IMR-90 (cell line): ENCODE measurements at regions not wholly inside any gene's neighbourhood (a gene's known extent, or its start where the extent isn't known, plus 50 kb on each side); places are given as distances from the start of the nearest gene placed in this dataset.

ENCODE experiments used
- BHLHE40 ChIP-seq: fragments of 150-350 bp; IDR thresholded peaks from 2 replicates; pipeline ENCODE4 v1.6.1; 2016; ENCODE audit warnings: mild to moderate bottlenecking, low read depth, low read length
- CEBPB ChIP-seq: IDR thresholded peaks from 2 replicates; pipeline ENCODE4 v1.6.1; 2012; ENCODE audit warnings: low read depth, low read length, improper control_type of control experiment
- CHD1 ChIP-seq: IDR thresholded peaks from 2 replicates; pipeline ENCODE4 v1.6.1; 2012; ENCODE audit warnings: low read depth, low read length, improper control_type of control experiment
- FOS ChIP-seq: fragments of 150-350 bp; IDR thresholded peaks from 2 replicates; pipeline ENCODE4 v1.6.1; 2016; ENCODE audit warnings: low read depth, low read length
- MAFK ChIP-seq: IDR thresholded peaks from 2 replicates; pipeline ENCODE4 v1.6.1; 2012; ENCODE audit warnings: low read depth, low read length, improper control_type of control experiment
- MAZ ChIP-seq: IDR thresholded peaks from 2 replicates; pipeline ENCODE4 v1.6.1; 2012; ENCODE audit warnings: low read depth, mild to moderate bottlenecking, low read length, improper control_type of control experiment, moderate library complexity, borderline replicate concordance
- POLR2A ChIP-seq: IDR thresholded peaks from 2 replicates; pipeline ENCODE4 v1.6.1; 2012; ENCODE audit warnings: mild to moderate bottlenecking, low read depth, low read length
- RAD21 ChIP-seq: IDR thresholded peaks from 2 replicates; pipeline ENCODE4 v1.6.1; 2012; ENCODE audit warnings: low read length, improper control_type of control experiment
- RCOR1 ChIP-seq: IDR thresholded peaks from 2 replicates; pipeline ENCODE4 v1.6.1; 2012; ENCODE audit warnings: mild to moderate bottlenecking, low read length, improper control_type of control experiment; ENCODE audit not compliant: insufficient replicate concordance
- RFX5 ChIP-seq: IDR thresholded peaks from 2 replicates; pipeline ENCODE4 v1.8.0; 2012; ENCODE audit warnings: low read depth, mild to moderate bottlenecking, low read length, moderate library complexity
- SMC3 ChIP-seq: fragments of 150-350 bp; IDR thresholded peaks from 2 replicates; pipeline ENCODE4 v1.6.1; 2016; ENCODE audit warnings: low read depth, mild to moderate bottlenecking, antibody characterized with exemption, low read length, moderate library complexity
- USF2 ChIP-seq: fragments of 150-350 bp; IDR thresholded peaks from 2 replicates; pipeline ENCODE4 v1.6.1; 2017; ENCODE audit warnings: mild to moderate bottlenecking, antibody characterized with exemption, low read length, low read depth
- TF ChIP-seq, protein P1 (sequence below): conservative IDR thresholded peaks from 2 replicates; pipeline ENCODE4 v1.5.1; 2012; ENCODE audit warnings: mild to moderate bottlenecking, low read depth, low read length, improper control_type of control experiment

DNA sequence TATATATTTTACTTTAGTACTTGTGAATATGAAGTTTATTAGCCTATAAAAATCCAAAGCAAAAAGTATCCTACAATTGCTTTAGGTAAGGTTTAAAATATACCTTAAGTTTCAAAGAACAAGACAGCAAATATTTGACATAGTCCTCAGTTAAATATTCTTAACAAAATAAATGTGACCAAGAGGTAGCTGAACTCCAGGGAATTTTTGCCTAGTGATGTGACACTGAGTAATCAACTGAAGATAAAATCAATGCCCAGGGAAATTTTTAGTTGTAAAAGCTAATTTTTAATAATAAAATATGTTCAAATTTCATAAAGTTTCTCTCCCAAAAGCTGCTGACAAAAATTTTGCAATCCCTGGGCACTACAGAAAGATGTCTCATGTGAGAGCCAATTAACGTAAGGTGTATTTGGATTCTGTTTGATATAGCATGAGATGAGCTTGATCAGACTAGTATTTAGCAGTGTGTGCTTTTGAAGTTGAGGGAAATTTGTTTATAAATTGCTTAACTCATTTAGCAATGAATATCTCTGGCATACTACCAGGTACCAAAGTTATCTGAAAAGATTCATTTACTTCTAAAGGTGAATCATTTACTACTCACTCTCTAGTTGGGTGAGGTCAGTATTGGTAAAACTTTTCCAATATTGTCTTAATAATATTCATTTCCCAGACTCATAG, 80.2 kb upstream of the PALMD start:
- TF ChIP-seq USF2 (no peak), SMC3 (no peak), CEBPB (no peak), MAFK (no peak), POLR2A (no peak), BHLHE40 (no peak), FOS (no peak), RCOR1 (no peak), CHD1 (no peak), MAZ (no peak), RAD21 (no peak), RFX5 (no peak)
- TF ChIP-seq, protein P1, sequence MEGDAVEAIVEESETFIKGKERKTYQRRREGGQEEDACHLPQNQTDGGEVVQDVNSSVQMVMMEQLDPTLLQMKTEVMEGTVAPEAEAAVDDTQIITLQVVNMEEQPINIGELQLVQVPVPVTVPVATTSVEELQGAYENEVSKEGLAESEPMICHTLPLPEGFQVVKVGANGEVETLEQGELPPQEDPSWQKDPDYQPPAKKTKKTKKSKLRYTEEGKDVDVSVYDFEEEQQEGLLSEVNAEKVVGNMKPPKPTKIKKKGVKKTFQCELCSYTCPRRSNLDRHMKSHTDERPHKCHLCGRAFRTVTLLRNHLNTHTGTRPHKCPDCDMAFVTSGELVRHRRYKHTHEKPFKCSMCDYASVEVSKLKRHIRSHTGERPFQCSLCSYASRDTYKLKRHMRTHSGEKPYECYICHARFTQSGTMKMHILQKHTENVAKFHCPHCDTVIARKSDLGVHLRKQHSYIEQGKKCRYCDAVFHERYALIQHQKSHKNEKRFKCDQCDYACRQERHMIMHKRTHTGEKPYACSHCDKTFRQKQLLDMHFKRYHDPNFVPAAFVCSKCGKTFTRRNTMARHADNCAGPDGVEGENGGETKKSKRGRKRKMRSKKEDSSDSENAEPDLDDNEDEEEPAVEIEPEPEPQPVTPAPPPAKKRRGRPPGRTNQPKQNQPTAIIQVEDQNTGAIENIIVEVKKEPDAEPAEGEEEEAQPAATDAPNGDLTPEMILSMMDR = no peak
